IPS DF 6.9 (cell line): ENCODE measurements at regions not wholly inside any gene's neighbourhood (a gene's known extent, or its start where the extent isn't known, plus 50 kb on each side); places are given as distances from the start of the nearest gene placed in this dataset.

Experiments used
- DNase-seq: peaks from one replicate; pipeline ENCODE4 v3.0.0-alpha.2; 2013; ENCODE audit warnings: low read depth, low spot score
- H3K27ac ChIP-seq: one replicate; pipeline ENCODE4 v1.5.1; 2013; ENCODE audit warnings: low read length, control low read depth
- H3K27me3 ChIP-seq: 2 replicates; pipeline ENCODE4 v1.6.1; 2013; ENCODE audit warnings: mild to moderate bottlenecking, low read length; ENCODE audit not compliant: control insufficient read depth, insufficient read depth
- H3K36me3 ChIP-seq: 2 replicates; pipeline ENCODE4 v1.6.1; 2013; ENCODE audit warnings: low read length; ENCODE audit not compliant: control insufficient read depth, insufficient read depth
- H3K4me1 ChIP-seq: 2 replicates; pipeline ENCODE4 v1.6.1; 2013; ENCODE audit warnings: low read length; ENCODE audit not compliant: control insufficient read depth, insufficient read depth
- H3K4me3 ChIP-seq: 2 replicates; pipeline ENCODE4 v1.5.1; 2013; ENCODE audit warnings: mild to moderate bottlenecking, low read length
- H3K9me3 ChIP-seq: 2 replicates; pipeline ENCODE4 v1.6.1; 2013; ENCODE audit warnings: low read length, inconsistent platforms; ENCODE audit not compliant: control insufficient read depth, insufficient read depth
- whole genome bisulfite sequencing: extraction: QIAGEN DNeasy Blood & Tissue Kit; methylation state at CpG from one replicate; pipeline ENCODE4 v1.1.7; 2013; ENCODE audit warnings: mixed read lengths, missing lambda C conversion rate; ENCODE audit not compliant: insufficient read length, insufficient coverage; 5-methylcytosine and 5-hydroxymethylcytosine counted together

- WGBS: no CpG with 5 or more reads among the region's 1 CpG
- no peak overlapping the region for H3K27ac ChIP-seq
- peaks cover 4% of the 10 kb centered on the region; the same call in 1 of the 2 replicates for H3K4me1 ChIP-seq
- H3K36me3 ChIP-seq: no peaks in the 10 kb centered on the region
- DNase-seq: no peak
- no peaks in the 10 kb centered on the region for H3K9me3 ChIP-seq
- H3K4me3 ChIP-seq: no peak overlapping the region
- H3K27me3 ChIP-seq: no peaks in the 10 kb centered on the region
Measured at GRCh38 chr1:184301227-184301626, 85.6 kb upstream of the C1orf21 start.

GRCh38 chr1:184302346-184302745 is 84.5 kb upstream of the C1orf21 start:
- no peaks in the 10 kb centered on the region for H3K27me3 ChIP-seq
- no peaks in the 10 kb centered on the region for H3K9me3 ChIP-seq
- DNase-seq: no peak
- peaks cover 4% of the 10 kb centered on the region; the same call in 1 of the 2 replicates for H3K4me1 ChIP-seq
- no CpG with 5 or more reads among the region's 3 CpGs for WGBS
- H3K36me3 ChIP-seq: no peaks in the 10 kb centered on the region
- no peak overlapping the region for H3K27ac ChIP-seq
- no peak overlapping the region for H3K4me3 ChIP-seq

GRCh38 chr1:184310157-184310819 is 76.5 kb upstream of the C1orf21 start:
- H3K4me1 ChIP-seq: no peaks in the 10 kb centered on the region
- no peak overlapping the region for H3K27ac ChIP-seq
- H3K27me3 ChIP-seq: no peaks in the 10 kb centered on the region
- H3K36me3 ChIP-seq: no peaks in the 10 kb centered on the region
- H3K9me3 ChIP-seq: no peaks in the 10 kb centered on the region
- no peak overlapping the region for H3K4me3 ChIP-seq
- no peak for DNase-seq
- no CpG with 5 or more reads among the region's 1 CpG for WGBS

GRCh38 chr1:184311580-184311979 is 75.2 kb upstream of the C1orf21 start:
- no peak for DNase-seq
- H3K27ac ChIP-seq: no peak overlapping the region
- no peak overlapping the region for H3K4me3 ChIP-seq
- H3K4me1 ChIP-seq: no peaks in the 10 kb centered on the region
- WGBS: no CpG with 5 or more reads among the region's 2 CpGs
- H3K27me3 ChIP-seq: no peaks in the 10 kb centered on the region
- H3K9me3 ChIP-seq: no peaks in the 10 kb centered on the region
- H3K36me3 ChIP-seq: no peaks in the 10 kb centered on the region

- DNase-seq: no peak
- H3K9me3 ChIP-seq: no peaks in the 10 kb centered on the region
- WGBS: no CpG with 5 or more reads among the region's 2 CpGs
- H3K27me3 ChIP-seq: no peaks in the 10 kb centered on the region
- H3K36me3 ChIP-seq: no peaks in the 10 kb centered on the region
- H3K4me3 ChIP-seq: no peak overlapping the region
- H3K27ac ChIP-seq: no peak overlapping the region
- H3K4me1 ChIP-seq: no peaks in the 10 kb centered on the region
Measured at GRCh38 chr1:184315254-184315653, 71.6 kb upstream of the C1orf21 start.

GRCh38 chr1:184319879-184320278 is 67.0 kb upstream of the C1orf21 start:
- H3K36me3 ChIP-seq: no peaks in the 10 kb centered on the region
- H3K4me1 ChIP-seq: no peaks in the 10 kb centered on the region
- H3K9me3 ChIP-seq: no peaks in the 10 kb centered on the region
- no peak overlapping the region for H3K4me3 ChIP-seq
- DNase-seq: no peak
- no peak overlapping the region for H3K27ac ChIP-seq
- WGBS: no CpG with 5 or more reads among the region's 3 CpGs
- H3K27me3 ChIP-seq: no peaks in the 10 kb centered on the region

- Histone ChIP-seq H3K4me3 (no peak overlapping the region), H3K27me3 (no peaks in the 10 kb centered on the region), H3K4me1 (no peaks in the 10 kb centered on the region), H3K36me3 (no peaks in the 10 kb centered on the region), H3K9me3 (no peaks in the 10 kb centered on the region), H3K27ac (no peak overlapping the region)
- no CpG with 5 or more reads among the region's 6 CpGs for WGBS
- DNase-seq: no peak
Measured at GRCh38 chr1:184322253-184322652, 64.6 kb upstream of the C1orf21 start.

- Histone ChIP-seq H3K9me3 (no peaks in the 10 kb centered on the region), H3K4me3 (no peak overlapping the region), H3K36me3 (no peaks in the 10 kb centered on the region), H3K4me1 (no peaks in the 10 kb centered on the region), H3K27me3 (no peaks in the 10 kb centered on the region), H3K27ac (no peak overlapping the region)
- no peak for DNase-seq
- no CpG with 5 or more reads among the region's 3 CpGs for WGBS
Measured at GRCh38 chr1:184324972-184325371, 61.9 kb upstream of the C1orf21 start.

GRCh38 chr1:184326278-184326677 is 60.6 kb upstream of the C1orf21 start:
- no peaks in the 10 kb centered on the region for H3K4me1 ChIP-seq
- H3K4me3 ChIP-seq: no peak overlapping the region
- WGBS: no CpG with 5 or more reads among the region's 6 CpGs
- no peaks in the 10 kb centered on the region for H3K36me3 ChIP-seq
- H3K27ac ChIP-seq: no peak overlapping the region
- H3K27me3 ChIP-seq: no peaks in the 10 kb centered on the region
- no peak for DNase-seq
- no peaks in the 10 kb centered on the region for H3K9me3 ChIP-seq

- H3K27ac ChIP-seq: no peak overlapping the region
- no CpG with 5 or more reads among the region's 7 CpGs for WGBS
- H3K4me3 ChIP-seq: no peak overlapping the region
- no peak for DNase-seq
- H3K27me3 ChIP-seq: no peaks in the 10 kb centered on the region
- H3K9me3 ChIP-seq: no peaks in the 10 kb centered on the region
- no peaks in the 10 kb centered on the region for H3K4me1 ChIP-seq
- no peaks in the 10 kb centered on the region for H3K36me3 ChIP-seq
Measured at GRCh38 chr1:184329245-184329953, 57.4 kb upstream of the C1orf21 start.
